GM19395 (cell line): ENCODE measurements at regions not wholly inside any gene's neighbourhood (a gene's known extent, or its start where the extent isn't known, plus 50 kb on each side); places are given as distances from the start of the nearest gene placed in this dataset.

Experiments used
- ATAC-seq: cut with Tn5 transposase; IDR thresholded peaks from one replicate; pipeline ENCODE4 v1.9.1; 2021; ENCODE audit warnings: mild to moderate bottlenecking, moderate library complexity; ENCODE audit not compliant: unreplicated experiment

DNA sequence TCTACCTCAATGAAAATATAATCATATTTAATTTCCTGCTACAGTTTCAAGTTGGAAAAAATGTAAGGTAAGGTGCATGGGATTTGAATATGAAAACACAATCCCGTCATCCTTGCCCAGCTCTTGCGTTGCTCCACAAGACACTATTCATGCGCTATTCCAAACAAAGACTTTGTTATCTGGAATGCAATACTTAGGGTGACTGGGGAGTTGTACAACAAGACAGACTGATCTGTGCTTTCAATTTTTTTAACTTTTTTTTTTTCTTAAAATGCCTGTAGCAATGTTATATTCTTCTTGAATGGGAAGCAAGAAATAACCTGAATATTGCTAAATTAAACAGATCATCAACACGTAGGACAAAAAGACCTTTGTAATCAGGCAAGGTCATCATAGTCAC is 1077.2 kb downstream of the TTLL7 start:
- no peak for ATAC-seq

DNA sequence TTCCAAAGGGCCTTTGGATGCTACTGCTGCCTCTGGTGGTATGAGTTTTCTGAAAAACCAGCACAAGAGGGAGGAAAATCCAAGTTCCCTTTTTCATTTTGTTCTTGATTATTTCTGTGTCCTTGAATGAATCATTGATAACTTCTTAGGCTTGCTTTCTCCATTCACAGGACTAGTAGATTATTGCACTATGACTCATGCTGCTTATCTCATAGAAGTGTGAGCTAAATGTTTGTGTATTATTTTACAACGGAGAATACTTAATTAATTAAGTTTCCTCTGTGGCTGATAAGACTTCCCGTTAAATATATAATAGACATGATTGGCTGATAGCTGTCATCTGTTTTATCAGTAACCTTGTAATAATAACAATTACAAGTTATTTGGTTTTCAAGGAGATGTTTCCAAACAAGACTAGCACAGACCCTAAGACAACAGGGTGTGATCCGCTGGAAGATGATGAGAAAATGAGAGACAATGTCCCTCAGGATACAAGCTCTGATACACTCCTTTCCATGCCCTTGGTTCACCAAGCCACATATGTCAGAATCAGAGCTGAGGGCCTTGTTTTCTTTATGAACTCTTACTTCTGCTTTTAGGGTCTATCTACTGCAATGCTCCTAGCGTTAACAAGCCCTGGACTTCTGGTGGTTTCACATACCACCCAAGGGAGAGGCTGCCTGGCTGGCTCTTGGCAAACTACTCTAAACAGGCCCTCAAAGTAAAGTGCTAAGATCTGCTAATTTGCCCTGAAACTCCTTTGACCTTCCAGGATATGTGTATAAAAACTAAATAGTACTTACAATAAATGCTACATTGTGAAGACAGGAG is 1078.3 kb downstream of the TTLL7 start:
- ATAC-seq: no peak

DNA sequence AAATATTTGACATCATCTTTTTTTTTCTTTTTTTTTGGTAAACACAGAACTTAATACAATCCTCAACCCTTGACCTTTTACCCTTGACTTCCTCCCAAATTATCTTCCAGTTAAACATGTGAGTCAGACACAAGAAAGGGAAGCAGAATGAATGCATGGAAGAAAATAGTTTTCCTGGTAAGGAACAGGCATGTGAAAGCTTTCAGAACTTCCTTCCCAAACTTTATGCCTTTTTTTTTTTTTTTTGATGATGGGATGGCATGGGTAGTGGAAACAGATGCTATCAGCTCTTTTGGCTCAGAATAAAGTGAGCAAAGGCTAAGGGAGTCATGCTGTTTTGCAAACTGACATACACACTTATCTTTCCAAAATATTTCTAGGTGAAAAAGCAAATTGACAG is 1079.1 kb downstream of the TTLL7 start:
- no peak for ATAC-seq

DNA sequence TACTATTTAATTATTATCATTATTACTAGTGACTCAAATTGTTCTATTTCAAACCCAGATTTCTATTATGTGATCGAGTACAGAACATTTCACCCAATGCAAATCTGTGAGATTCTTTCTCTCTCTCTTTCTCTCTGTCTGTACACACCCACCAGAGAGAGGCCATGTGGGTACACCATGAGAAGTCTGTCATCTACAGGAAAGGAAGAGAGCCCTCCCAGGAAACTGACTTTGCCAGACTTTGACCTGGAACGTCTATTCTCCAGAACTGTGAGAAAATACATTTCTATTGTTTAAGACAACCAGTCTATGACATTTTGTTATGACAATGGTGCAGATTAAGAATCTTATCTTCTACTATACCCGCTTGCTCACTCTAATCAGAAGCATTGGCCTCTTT is 1091.6 kb downstream of the TTLL7 start:
- ATAC-seq: no peak

DNA sequence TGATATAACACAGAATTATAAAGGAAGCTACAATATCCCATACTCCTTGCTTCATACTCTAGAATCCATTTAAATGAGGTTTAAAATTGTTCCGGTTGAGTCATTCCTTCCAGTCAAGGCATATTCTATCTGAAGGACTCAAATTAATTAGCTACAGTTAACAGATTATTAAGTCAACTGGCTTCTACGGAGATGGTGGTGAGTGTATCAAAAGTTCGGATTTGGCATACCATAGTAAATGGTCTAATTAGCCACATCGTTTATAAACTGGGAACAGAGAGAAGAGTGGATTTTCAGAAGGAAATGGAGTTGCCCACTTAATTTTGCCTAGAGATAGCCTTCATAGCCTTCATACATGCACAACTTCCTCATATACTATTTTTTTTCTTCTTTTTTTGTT is 1095.3 kb downstream of the TTLL7 start:
- ATAC-seq: no peak

DNA sequence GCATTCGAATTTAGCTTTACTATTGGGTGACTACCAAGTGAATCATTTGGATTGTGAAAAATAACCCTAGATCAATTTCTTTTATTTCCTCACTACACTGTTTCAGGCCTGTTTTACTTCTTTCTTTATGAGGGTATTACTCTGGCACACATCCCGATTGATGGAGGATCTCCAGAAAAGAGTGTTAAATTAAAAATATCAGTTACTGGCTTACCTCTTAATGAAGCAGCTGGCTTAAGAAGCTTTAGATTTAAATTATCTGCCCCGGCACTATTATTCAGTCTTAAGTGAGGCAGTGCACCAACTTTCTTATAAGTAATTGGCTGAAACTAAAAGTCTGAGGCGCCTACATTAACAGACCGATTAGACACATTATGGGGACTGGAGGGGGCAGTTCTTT is 1097.4 kb downstream of the TTLL7 start:
- ATAC-seq: no peak

DNA sequence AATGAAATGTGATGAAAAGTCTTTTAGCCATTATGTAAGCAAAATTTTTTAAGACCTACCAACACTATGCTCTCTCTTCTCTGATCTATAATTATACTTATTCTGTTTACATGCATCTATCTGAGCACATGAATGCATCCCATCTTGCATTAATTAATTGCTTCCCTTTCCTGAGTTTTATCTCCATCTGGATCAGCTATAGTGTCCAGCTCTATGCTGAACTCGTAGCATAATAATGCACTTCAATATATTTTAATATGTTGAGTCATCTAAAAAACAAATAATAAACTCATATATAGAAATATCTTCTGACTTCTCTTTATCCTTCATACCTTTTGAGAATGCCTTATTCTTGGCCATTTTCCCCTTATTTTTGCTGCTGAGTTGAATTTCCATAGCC is 1097.8 kb downstream of the TTLL7 start:
- no peak for ATAC-seq

DNA sequence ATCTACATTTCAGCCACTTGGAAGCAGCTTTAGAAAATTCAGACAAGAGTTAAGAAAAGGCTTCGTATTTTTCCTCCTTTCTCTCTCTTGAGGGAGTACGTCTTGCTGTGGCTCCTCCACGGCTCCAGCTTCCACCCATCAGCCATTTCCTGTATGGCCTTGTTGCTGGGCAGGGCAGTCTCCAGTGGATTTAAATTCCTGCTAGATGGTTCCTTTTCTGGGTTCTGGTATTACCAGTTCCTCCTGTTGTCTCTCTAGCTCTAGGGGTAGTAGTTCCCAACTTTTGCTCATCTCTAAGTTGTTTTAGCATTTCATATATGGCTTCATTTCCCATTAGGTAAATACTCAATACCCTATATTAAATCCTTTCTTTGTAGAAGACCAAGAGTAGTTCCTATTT is 1098.3 kb downstream of the ADGRL2 start:
- no peak for ATAC-seq

DNA sequence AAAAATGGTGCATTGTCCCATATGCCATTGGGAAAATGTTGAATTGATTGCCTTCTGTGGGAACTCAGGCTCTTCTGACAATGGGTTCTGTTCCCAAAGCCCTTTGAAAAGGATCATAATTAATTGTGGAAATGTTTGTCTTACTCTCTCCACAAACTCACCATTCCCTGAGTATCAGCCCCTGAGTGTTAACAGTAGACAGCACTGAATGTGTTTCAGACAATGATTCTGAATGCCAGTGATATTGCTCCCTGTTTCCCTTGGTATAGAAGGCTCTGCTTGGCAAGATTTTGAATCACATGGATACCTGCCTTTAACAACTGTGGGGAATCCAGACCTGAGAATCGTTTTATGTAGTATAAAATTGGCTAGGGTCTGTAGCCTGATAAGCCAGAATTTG is 1096.8 kb downstream of the ADGRL2 start:
- ATAC-seq: no peak

DNA sequence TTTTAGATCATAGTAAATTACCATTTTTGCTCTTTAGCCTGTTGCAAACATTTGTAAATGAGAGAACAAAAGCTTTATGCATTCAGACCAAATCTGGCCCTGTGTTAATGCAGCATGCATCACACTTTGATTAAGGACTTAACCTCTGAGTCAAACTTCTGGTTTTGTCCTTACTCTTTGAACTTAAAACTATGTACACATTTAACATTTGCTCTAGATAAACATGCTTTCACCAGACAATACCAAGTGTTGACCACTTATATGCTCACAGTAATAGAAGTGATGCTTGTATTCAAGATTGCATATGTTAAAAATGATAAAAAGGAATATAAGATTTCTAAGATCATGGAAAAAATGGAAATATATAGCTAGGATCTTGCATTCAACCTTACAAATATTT is 1095.3 kb downstream of the ADGRL2 start:
- ATAC-seq: no peak

DNA sequence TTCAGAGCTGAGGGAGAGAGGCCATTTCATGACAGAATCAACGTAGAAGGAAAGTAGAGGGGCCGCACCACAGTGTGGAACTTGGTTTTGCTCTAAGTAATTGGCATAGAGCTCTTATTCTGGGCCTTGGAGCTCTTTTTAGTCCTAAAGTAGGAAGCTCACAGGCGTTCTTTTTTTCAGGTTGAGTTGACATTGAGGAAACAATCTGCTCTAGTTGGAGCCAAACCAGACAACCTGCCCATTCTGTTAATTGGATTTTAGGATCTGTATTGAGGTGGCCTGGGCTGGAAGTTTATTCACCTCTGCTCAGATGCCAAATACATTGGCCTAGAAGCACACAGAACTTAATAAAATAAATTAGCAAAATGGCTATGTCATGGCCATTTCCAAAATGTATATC is 1093.9 kb downstream of the ADGRL2 start:
- no peak for ATAC-seq

DNA sequence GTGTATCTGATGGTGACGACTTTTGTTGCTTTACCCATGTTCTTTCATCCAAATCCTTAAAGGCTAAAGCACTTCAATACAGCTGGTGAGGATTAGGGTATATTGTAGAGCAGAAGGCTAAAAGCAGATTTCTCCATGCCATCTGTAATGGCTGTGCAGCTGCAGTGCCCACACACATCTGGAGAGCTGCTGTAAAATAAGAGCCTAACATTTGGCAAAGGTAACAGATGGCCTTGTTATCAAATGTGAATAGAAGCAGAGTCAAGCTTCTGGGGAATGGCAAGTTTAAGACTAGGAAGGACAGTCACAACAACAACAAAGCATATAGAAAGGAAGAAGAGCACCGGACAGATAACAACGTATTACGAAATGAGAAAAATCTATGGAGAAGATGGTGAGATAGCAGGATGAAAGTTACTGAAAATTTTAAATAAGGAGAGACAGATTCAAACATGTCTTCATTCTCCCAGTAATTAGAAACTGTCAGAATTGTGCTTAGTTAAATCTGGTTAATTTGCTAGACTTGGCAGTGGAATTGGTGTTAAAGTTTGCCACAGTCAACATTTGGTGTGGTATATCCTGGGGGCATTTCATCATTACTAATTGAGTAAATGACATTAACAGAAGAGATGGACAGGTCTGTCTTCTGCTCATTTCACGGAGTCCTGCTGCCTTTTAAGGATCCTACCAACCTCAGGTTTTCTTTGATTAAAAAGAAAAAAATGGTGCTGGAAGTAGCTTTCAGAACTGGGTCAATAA is 1093.2 kb downstream of the ADGRL2 start:
- ATAC-seq: no peak

DNA sequence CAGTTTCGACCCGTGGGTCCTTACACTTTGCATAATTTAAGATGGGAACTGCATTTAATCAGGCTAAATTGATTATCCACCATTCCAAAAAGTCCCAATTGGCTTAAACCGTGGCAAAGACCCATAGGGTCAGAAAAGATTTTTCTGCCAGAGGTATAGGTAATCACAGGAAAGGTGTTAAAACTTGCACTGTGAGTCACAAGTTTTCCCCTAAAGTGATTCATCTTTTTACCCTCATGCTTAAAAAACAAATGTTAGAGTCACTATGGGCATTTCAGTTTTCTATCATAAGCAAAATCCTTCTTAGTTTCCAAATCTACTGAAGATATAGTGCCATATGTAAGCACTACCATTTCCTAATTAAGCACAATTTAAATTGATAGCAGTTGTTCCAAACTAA is 1079.8 kb downstream of the ADGRL2 start:
- no peak for ATAC-seq

DNA sequence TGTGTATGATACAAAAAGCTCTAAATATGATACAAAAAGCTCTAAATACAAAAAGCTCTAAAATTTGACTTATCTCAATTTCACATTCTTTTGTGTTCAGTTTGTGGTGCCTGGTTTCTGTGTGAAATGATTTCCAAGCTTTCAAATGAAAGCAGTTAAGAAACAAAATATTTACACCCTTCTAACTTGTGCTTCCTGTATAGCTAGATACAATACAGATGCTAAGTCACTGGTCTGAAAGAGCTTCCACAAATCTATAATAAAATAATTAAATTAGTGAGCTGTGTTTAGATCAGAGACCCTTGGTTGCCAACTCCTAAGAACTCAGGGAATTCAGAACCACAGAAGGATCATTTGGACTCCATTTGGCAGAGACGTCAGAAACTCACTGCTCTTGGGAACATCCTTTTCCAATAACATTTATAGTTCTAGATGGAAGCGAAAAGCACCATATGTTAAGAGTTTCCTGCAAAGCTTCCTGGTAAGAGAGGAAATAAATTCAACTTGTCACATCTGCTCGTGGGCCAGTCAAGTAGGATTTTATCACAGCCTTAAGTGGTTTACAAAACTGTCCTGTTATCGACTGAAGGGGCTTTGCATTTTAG is 1079.1 kb downstream of the ADGRL2 start:
- no peak for ATAC-seq

DNA sequence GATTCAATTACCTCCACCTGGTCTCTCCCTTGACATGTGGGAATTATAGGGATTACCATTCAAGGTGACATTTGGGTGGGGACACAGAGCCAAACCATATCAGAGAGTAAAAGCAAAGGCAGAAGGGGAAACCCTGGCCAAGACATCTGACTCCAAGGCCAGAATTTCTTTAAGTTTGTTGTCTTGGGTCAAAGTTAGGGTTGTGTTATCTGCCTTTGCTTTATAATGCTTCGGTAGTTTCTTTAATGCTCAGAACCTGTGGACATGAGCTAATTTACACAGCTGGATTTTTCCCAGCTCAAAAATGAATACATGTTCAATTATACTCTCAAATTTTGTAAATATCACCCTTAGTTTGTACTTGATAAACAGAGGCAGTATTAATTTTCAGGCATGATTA is 1074.4 kb downstream of the ADGRL2 start:
- ATAC-seq: no peak

DNA sequence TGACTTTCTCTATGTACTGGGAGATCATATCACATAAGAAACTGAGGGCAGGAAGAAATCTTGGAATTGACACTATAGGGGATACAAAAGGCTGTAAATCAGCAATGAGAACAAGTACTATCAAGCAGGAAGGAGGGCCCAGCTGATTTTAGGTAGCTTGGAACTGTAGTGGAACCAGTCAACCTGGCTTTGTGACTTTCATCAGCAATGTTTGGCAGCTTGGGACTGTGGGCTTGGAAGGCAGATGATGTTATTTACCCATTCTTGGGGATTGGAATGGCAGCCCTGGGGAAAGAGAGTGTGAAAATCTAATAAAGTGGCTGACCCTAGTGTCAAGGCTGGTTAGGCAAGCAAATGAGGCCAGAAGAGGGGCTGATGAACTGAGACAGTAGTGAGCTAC is 1073.3 kb downstream of the ADGRL2 start:
- no peak for ATAC-seq

DNA sequence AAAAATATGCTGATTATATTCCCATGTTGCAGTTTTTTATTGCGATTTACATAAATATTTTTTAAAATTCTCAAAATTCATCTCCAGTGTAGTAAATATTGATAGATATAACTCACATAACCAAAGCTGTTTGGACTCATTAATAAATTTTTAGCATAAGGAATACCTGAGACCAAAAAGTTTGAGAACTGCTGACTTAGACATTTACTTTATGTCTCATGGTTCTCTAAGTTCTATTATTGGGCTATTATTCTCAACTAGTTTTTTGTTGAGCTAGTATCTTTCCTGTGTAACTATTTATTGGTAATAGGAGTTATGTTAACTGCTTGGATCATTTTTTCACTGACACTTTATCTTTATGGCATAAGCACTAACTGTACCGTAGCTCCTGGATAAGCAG is 1069.6 kb downstream of the ADGRL2 start:
- ATAC-seq: no peak

DNA sequence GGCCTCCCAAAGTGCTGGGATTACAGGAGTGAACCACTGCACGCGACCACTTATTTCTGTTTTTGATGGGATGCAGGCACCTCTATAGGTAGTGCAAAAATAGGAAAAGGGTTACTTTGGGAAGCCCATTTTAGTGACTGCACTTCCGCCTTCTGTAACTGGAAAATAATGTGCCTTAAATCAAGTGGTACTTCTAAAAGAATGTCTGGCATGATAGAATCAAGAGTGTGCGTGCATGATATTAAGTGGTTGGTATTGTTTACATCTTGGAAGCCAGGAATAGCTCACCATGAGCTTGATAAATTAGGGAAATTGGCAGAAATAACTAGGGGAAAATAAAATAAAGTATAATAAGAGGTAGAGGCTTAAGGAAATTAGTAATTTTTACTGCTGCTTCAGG is 1067.0 kb downstream of the ADGRL2 start:
- ATAC-seq: no peak

DNA sequence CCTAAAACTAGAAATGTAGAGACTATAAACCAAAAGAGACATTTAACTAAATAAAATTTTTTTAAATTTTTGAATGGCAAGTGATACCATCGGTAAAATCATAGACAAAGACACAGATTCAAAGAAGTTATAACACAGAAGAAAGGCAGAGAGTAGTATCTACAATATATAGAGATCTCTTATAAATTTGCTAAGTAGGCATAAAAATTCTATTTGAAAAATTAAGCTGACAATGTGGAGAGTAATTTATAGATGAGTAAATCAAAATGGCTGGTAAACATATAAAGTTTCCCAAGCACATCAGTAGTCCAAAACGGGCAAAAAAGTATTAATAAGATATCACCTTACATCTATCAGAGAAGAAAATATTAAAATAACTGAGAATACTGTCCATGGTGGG is 1061.0 kb downstream of the ADGRL2 start:
- ATAC-seq: no peak

DNA sequence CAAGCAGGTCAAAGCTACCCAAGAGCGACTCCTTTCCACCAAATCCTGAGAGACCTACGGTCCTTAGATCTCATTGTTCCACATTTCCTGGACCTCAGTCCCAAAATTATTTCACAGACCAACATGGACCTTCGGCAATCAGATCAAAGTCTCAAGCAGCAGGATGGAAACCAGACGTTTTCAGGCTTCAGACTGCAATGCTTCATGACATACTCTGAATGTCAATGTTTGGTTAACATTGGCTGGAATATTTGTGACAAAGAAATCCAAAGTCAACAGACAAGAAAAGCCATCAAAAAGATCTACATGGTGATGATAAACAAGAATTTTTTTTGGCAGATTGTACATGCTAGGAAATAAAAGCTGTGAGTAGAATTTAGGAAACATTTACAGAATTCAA is 1057.3 kb downstream of the ADGRL2 start:
- no peak for ATAC-seq

DNA sequence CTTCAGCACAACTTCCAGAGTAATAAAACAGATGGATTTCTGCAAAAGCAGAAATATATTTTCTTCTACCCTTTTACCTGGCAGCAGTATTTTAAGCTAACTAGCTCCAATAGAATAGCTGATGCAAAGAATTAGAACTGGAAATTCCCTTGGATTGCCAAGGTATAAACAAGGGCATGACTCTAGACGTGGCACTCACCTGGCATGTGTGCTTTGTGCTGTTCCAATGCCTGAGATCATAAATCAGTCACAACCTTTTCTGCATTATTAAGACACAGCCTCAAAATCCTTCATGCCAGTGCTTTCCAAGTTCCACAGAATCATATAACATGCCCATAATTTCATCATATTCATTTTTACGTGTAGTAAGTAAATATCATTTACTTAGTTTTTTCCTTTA is 1048.7 kb downstream of the ADGRL2 start:
- no peak for ATAC-seq

DNA sequence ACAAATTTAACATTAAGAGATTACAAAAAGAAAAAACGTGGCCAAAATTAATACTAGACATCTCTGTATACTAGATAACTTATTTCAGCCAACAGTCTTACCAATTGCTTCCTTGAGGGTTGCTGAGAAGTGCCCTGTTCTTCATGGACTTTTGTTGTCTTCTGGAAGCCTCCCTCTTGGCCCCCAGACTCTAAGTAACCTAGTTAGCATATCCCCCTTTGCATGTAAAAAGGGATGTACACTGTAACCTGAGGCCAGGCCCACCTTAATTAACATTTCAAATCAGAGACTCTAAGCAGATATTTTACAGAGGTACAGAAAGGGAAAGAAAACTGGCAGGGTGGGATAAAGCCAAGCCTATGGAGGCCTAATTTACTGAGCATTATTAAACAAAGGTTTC is 1047.3 kb downstream of the ADGRL2 start:
- ATAC-seq: no peak
